ENCODE measurements at regions not wholly inside any gene's neighbourhood (a gene's known extent, or its start where the extent isn't known, plus 50 kb on each side); places are given as distances from the start of the nearest gene placed in this dataset.

- no peak overlapping the region for H3K4me3 Mint-ChIP-seq
- H3K4me2 ChIP-seq (replicated peaks; ENCODE audit: low read depth, low read length, poor library complexity, severe bottlenecking) = no peak overlapping the region
- WGBS (ENCODE audit: insufficient coverage) = 93% methylated on average over 7 of the region's 12 CpGs
- no peaks in the 10 kb centered on the region for H4K20me1 ChIP-seq (ENCODE audit: control insufficient read depth, insufficient read depth, low read length, poor library complexity, severe bottlenecking)
- no peaks in the 10 kb centered on the region for H3K27me3 ChIP-seq (replicated peaks in 1 of 4; ENCODE audit: control extremely low read depth in 1 of 4, control insufficient read depth in 3 of 4, insufficient read depth in 4 of 4, low read length in 3 of 4)
- H3K4me1 Mint-ChIP-seq = no peaks in the 10 kb centered on the region
- intact Hi-C loops (cut with micrococcal nuclease) = no loop called here
- POLR2A ChIA-PET = no interaction called here
- no peaks in the 10 kb centered on the region for H3K79me2 ChIP-seq (ENCODE audit: control insufficient read depth, insufficient read depth, low read length)
- peaks cover 17% of the 10 kb centered on the region for H3K27me3 Mint-ChIP-seq
- no peak for ATAC-seq (ENCODE audit: low read depth)
- no peak overlapping the region for H3K4me3 ChIP-seq (ENCODE audit: control extremely low read depth in 1 of 5, extremely low read depth in 1 of 5, insufficient read depth in 1 of 5, low read depth in 2 of 5, low read length in 4 of 5)
- DNase-seq = no peak
- CTCF ChIA-PET = no interaction called here
- no peak overlapping the region for H3K27ac ChIP-seq (ENCODE audit: low read length in 2 of 2)
- H3K9ac ChIP-seq (ENCODE audit: low read length) = no peak overlapping the region
- H3K4me1 ChIP-seq (ENCODE audit: control insufficient read depth in 2 of 2, insufficient read depth in 2 of 2, low read length in 2 of 2) = no peaks in the 10 kb centered on the region
- H3K9me3 Mint-ChIP-seq (ENCODE audit: insufficient read depth) = no peaks in the 10 kb centered on the region
- TF ChIP-seq EZH2 (IDR thresholded peaks at IDR 0.05; ENCODE audit: borderline replicate concordance, insufficient read depth, low read depth, low read length, poor library complexity, severe bottlenecking) = no peak
- TF ChIP-seq CTCF (IDR thresholded peaks at IDR 0.05) = no peak
- no peak overlapping the region for H2AFZ ChIP-seq (ENCODE audit: insufficient read depth, low read depth, low read length, poor library complexity, severe bottlenecking)
- no peaks in the 10 kb centered on the region for H3K36me3 ChIP-seq (replicated peaks in 1 of 2; ENCODE audit: control extremely low read depth in 1 of 2, control insufficient read depth in 1 of 2, extremely low read depth in 1 of 2, insufficient read depth in 2 of 2, low read length in 1 of 2)
- H3K9me3 ChIP-seq (ENCODE audit: control extremely low read depth in 1 of 3, control insufficient read depth in 2 of 3, insufficient read depth in 1 of 3, low read length in 2 of 3) = peaks cover 0 to 7% (median 0%) of the 10 kb centered on the region in 3 donors
- H3K27ac Mint-ChIP-seq = no peak overlapping the region
These were observed 173.9 kb upstream of the PPP1R26 start for GRCh38 chr9:135305546-135306180.

GRCh38 chr9:135306699-135307098, 172.9 kb upstream of the PPP1R26 start:
- 87% methylated on average over 12 of the region's 12 CpGs for WGBS (ENCODE audit: insufficient coverage)

More at GRCh38 chr9:135306699-135307098, 172.9 kb upstream of the PPP1R26 start:
- ATAC-seq (ENCODE audit: low read depth) (no peak), DNase-seq (no peak)
- no peaks in the 10 kb centered on the region for H4K20me1 ChIP-seq (ENCODE audit: control insufficient read depth, insufficient read depth, low read length, poor library complexity, severe bottlenecking)
- intact Hi-C loops (cut with micrococcal nuclease) = no loop called here
- H3K27me3 ChIP-seq (replicated peaks in 1 of 4; ENCODE audit: control extremely low read depth in 1 of 4, control insufficient read depth in 3 of 4, insufficient read depth in 4 of 4, low read length in 3 of 4) = no peaks in the 10 kb centered on the region
- H3K9ac ChIP-seq (ENCODE audit: low read length) = no peak overlapping the region
- TF ChIP-seq EZH2 (IDR thresholded peaks at IDR 0.05; ENCODE audit: borderline replicate concordance, insufficient read depth, low read depth, low read length, poor library complexity, severe bottlenecking) = no peak
- no peak for TF ChIP-seq CTCF (IDR thresholded peaks at IDR 0.05)
- ChIA-PET POLR2A (no interaction called here), CTCF (no interaction called here)
- no peaks in the 10 kb centered on the region for H3K4me1 ChIP-seq (ENCODE audit: control insufficient read depth in 2 of 2, insufficient read depth in 2 of 2, low read length in 2 of 2)
- H3K79me2 ChIP-seq (ENCODE audit: control insufficient read depth, insufficient read depth, low read length) = no peaks in the 10 kb centered on the region
- H3K36me3 ChIP-seq (replicated peaks in 1 of 2; ENCODE audit: control extremely low read depth in 1 of 2, control insufficient read depth in 1 of 2, extremely low read depth in 1 of 2, insufficient read depth in 2 of 2, low read length in 1 of 2) = no peaks in the 10 kb centered on the region
- H3K9me3 Mint-ChIP-seq (ENCODE audit: insufficient read depth) = no peaks in the 10 kb centered on the region
- no peak overlapping the region for H3K27ac Mint-ChIP-seq
- peaks cover 0 to 11% (median 0%) of the 10 kb centered on the region in 3 donors for H3K9me3 ChIP-seq (ENCODE audit: control extremely low read depth in 1 of 3, control insufficient read depth in 2 of 3, insufficient read depth in 1 of 3, low read length in 2 of 3)
- H3K4me3 ChIP-seq (ENCODE audit: control extremely low read depth in 1 of 5, extremely low read depth in 1 of 5, insufficient read depth in 1 of 5, low read depth in 2 of 5, low read length in 4 of 5) = no peak overlapping the region
- H3K27ac ChIP-seq (ENCODE audit: low read length in 2 of 2) = no peak overlapping the region
- H2AFZ ChIP-seq (ENCODE audit: insufficient read depth, low read depth, low read length, poor library complexity, severe bottlenecking) = no peak overlapping the region
- H3K27me3 Mint-ChIP-seq = peaks cover 19% of the 10 kb centered on the region
- H3K4me1 Mint-ChIP-seq = no peaks in the 10 kb centered on the region
- H3K4me2 ChIP-seq (replicated peaks; ENCODE audit: low read depth, low read length, poor library complexity, severe bottlenecking) = no peak overlapping the region
- no peak overlapping the region for H3K4me3 Mint-ChIP-seq
